HFF-Myc (cell line): ENCODE measurements at regions not wholly inside any gene's neighbourhood (a gene's known extent, or its start where the extent isn't known, plus 50 kb on each side); places are given as distances from the start of the nearest gene placed in this dataset.

Experiments
- DNase-seq: peaks from one replicate; pipeline ENCODE4 v3.0.0-alpha.2; 2011; ENCODE audit warnings: low read depth; ENCODE audit errors: extremely low read depth
- H3K4me3 ChIP-seq: replicated peaks from 2 replicates; pipeline ENCODE4 v1.5.1; 2011; ENCODE audit warnings: low read depth, mild to moderate bottlenecking, control low read depth, low read length
- TF ChIP-seq, protein P1 (sequence below): IDR thresholded peaks from 2 replicates; pipeline ENCODE4 v1.5.1; 2012; ENCODE audit warnings: mild to moderate bottlenecking, low read depth, low read length, control low read depth; ENCODE audit errors: missing control alignments

DNA sequence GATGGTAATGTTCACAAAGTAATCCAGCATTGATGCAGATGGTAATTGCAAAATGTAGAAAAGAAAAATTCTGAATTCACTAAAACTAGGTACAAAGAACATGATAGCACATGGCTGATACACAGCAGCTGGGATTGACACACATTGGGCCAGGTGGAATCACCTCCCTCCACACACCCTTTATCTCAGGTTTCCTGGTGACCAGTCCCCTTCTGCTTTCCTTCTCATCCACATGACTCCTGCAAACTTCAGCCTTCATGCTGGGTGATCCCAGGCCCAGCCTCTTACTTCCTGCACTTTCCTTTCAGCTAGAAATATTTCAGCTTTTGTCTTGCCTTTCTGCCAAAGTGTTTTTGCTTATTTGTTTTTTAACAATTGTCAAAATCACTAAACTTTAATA, 246.9 kb downstream of the LNPK start:
- no peak overlapping the region for H3K4me3 ChIP-seq
- no peak for DNase-seq
- TF ChIP-seq, protein P1, sequence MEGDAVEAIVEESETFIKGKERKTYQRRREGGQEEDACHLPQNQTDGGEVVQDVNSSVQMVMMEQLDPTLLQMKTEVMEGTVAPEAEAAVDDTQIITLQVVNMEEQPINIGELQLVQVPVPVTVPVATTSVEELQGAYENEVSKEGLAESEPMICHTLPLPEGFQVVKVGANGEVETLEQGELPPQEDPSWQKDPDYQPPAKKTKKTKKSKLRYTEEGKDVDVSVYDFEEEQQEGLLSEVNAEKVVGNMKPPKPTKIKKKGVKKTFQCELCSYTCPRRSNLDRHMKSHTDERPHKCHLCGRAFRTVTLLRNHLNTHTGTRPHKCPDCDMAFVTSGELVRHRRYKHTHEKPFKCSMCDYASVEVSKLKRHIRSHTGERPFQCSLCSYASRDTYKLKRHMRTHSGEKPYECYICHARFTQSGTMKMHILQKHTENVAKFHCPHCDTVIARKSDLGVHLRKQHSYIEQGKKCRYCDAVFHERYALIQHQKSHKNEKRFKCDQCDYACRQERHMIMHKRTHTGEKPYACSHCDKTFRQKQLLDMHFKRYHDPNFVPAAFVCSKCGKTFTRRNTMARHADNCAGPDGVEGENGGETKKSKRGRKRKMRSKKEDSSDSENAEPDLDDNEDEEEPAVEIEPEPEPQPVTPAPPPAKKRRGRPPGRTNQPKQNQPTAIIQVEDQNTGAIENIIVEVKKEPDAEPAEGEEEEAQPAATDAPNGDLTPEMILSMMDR: no peak

DNA sequence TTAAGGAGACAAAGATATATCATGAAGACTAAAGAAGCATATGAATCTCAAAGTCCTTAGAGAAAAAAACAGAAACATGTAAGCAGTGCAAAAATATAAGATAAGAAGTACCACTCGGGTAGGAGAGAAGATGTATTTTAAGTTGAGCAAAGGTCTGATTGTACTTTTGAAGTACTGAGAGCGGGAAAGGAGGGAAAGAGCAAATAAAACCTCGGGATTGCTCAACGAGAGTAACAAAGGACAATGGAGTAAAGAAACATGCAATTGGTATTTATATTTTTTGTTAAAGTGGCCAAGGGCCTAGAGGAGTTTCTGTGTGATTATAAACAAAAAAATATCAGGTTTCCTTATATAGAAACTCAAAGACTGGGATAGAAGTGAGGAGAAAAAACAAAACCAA, 251.9 kb downstream of the LNPK start:
- no peak for DNase-seq
- TF ChIP-seq, protein P1: no peak

DNA sequence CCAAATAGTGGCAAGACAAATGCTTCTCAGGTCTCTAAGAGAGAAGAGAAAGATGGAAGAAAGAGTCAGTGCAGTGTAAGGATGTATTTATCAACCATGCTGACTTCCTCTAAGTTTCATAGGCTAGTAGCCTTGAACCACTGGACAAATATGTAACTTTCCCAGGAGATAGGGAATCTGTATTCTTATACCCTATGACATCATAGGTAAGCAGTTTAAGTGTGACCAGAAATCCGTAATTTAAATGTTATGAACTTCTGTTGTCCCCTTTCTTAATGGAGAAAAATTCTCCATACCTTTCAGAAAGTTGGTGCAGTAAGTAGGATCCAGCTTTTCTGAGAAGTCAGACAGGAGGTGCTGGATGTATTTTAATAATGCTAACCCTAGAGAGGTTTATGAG, 256.2 kb downstream of the LNPK start:
- no peak overlapping the region for H3K4me3 ChIP-seq
- DNase-seq: no peak
- TF ChIP-seq, protein P1: no peak

More for the DNA sequence above, 251.9 kb downstream of the LNPK start:
- no peak overlapping the region for H3K4me3 ChIP-seq

DNA sequence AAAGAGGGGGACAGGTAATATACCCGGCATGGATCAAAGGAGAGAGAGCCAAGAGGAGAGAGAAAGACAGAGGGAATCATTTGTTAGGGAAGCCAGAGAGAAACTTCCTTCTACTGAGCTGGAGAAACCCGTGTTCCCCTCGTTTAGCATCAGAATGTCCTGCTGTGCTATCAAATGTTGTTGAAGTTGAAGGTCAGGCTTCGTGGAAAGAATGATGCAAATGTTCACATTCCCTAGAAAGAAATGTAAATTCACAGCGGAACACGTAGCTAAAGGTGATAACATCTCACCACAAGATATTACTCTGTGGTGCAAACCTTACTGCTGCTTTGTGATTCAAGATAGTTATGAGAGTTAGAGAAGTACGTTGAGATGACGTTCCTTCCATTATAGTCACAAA, 258.1 kb downstream of the LNPK start:
- no peak for DNase-seq
- TF ChIP-seq, protein P1: no peak

DNA sequence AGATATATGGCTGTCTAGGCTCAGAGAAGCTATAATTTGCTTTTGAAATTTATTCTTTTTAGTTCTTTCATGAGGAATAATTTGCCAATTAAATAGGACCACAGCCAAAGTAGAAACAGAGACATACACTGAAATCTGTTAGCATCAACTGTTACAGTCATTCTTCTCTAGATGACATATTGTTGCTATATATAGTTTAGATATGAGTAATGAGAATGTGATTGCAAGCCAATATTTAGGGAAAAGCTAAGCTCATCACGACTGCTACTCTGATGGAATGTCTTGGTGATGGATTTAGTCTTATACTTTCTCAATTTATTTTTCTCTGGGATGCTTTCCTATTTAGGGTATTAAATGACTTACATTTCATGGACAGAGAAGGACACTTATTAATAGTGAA, 259.1 kb downstream of the LNPK start:
- no peak overlapping the region for H3K4me3 ChIP-seq
- no peak for DNase-seq
- TF ChIP-seq, protein P1: no peak

More for the DNA sequence above, 258.1 kb downstream of the LNPK start:
- H3K4me3 ChIP-seq: no peak overlapping the region

DNA sequence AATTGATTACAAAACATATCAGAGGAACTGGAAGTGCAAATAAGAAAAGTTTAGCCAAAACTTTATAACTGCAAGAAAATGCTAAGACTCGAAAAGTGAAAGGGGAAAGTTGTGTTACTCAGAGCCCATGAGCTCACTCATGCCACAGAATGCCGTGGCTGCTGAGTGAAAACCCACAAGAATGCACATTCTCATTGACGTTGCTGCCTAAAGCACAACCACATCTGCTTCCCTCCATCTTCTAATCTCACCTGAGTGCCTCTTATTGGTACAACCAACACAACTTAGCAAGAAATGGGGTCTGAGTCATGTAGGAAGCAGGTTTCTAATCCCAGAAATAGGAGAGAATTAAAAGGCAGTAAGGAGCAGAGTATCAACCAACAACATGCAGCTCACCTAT, 259.7 kb downstream of the LNPK start:
- DNase-seq: peak; percentile 9
- no peak overlapping the region for H3K4me3 ChIP-seq
- TF ChIP-seq, protein P1: no peak

DNA sequence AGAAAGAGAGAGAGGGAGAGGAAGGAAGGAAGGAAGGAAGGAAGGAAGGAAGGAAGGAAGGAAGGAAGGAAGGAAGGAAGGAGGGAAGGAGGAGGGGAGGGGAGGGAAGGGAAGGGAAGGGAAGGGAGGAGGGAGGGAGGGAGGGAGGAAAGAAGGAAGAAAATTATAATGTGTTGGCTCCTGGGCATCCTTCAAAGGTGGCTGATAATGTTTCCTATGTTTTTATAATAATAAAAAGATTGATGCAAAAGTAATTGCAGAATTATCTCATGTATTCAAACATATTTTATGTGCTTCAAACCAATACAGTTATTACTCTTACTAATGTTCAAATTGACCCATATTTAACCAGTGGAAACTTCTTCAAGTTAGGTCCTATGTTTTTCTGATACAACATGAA, 260.9 kb downstream of the LNPK start:
- TF ChIP-seq, protein P1: no peak
- DNase-seq: no peak

More for the DNA sequence above, 260.9 kb downstream of the LNPK start:
- H3K4me3 ChIP-seq: no peak overlapping the region
